Natural killer cell (primary cell): ENCODE measurements at regions not wholly inside any gene's neighbourhood (a gene's known extent, or its start where the extent isn't known, plus 50 kb on each side); places are given as distances from the start of the nearest gene placed in this dataset.

Source experiments
- ATAC-seq, 3 donors: fragments of 150-1000 bp in 2 of 3; fragments of 200-7000 bp in 1 of 3; cut with Tn5 transposase; 1 replicate in 1 of 3; 2 replicates in 2 of 3; pipeline ENCODE4 v1.10.0; 2021; ENCODE audit warnings: mild to moderate bottlenecking in 2 of 3, moderate library complexity in 2 of 3
- DNase-seq, 2 donors: peaks; one replicate each; pipeline versions ENCODE4 v3.0.0 to v3.0.0-alpha.2; 2013 to 2021; ENCODE audit warnings: mixed read lengths in 1 of 2
- H3K27ac ChIP-seq: one replicate; pipeline ENCODE4 v1.5.1; 2013; ENCODE audit warnings: mild to moderate bottlenecking, low read length
- H3K27me3 ChIP-seq: one replicate; pipeline ENCODE4 v1.6.1; 2013; ENCODE audit warnings: low read length; ENCODE audit not compliant: control insufficient read depth, insufficient read depth
- H3K36me3 ChIP-seq: one replicate; pipeline ENCODE4 v1.6.1; 2013; ENCODE audit warnings: low read length; ENCODE audit not compliant: control insufficient read depth, insufficient read depth
- H3K4me1 ChIP-seq: one replicate; pipeline ENCODE4 v1.6.1; 2013; ENCODE audit warnings: low read length; ENCODE audit not compliant: control insufficient read depth, insufficient read depth
- H3K4me3 ChIP-seq: one replicate; pipeline ENCODE4 v1.5.1; 2013; ENCODE audit warnings: low read length
- H3K9me3 ChIP-seq: one replicate; pipeline ENCODE4 v1.6.1; 2013; ENCODE audit warnings: low read length; ENCODE audit not compliant: control insufficient read depth, insufficient read depth
- H3K27ac Mint-ChIP-seq, 2 donors: one replicate each; pipeline ENCODE4 v1.8.0; 2022; ENCODE audit warnings: mild to moderate bottlenecking in 2 of 2, mixed read lengths in 2 of 2, moderate library complexity in 1 of 2
- H3K27me3 Mint-ChIP-seq, 2 donors: one replicate each; pipeline ENCODE4 v1.8.0; 2022; ENCODE audit warnings: low read depth in 2 of 2, mixed read lengths in 2 of 2
- H3K36me3 Mint-ChIP-seq: one replicate; pipeline ENCODE4 v1.8.0; 2022; ENCODE audit warnings: mixed read lengths
- H3K4me1 Mint-ChIP-seq, 2 donors: one replicate each; pipeline ENCODE4 v1.8.0; 2022; ENCODE audit warnings: mixed read lengths in 2 of 2
- H3K4me3 Mint-ChIP-seq: one replicate; pipeline ENCODE4 v1.8.0; 2022; ENCODE audit warnings: mild to moderate bottlenecking, moderate library complexity, mixed read lengths
- H3K9me3 Mint-ChIP-seq, 2 donors: one replicate each; pipeline ENCODE4 v1.8.0; 2022; ENCODE audit warnings: mixed read lengths in 2 of 2
- whole genome bisulfite sequencing: methylation state at CpG from one replicate; pipeline ENCODE4 v1.1.7; 2013; ENCODE audit warnings: missing lambda C conversion rate; ENCODE audit not compliant: insufficient coverage; 5-methylcytosine and 5-hydroxymethylcytosine counted together
- intact Hi-C: fragments of 100-400 bp; cut with micrococcal nuclease; formaldehyde crosslinking; loops from one replicate; pipeline ENCODE4 v1.14.2; 2022
- TF ChIP-seq, protein P1 (sequence below): fragments of 200-600 bp; IDR thresholded peaks from one replicate; pipeline ENCODE4 v1.8.0; 2022; ENCODE audit warnings: antibody characterized with exemption

- no peak for ATAC-seq
- Histone ChIP-seq H3K4me1 (peaks cover 19% of the 10 kb centered on the region), H3K27me3 (no peaks in the 10 kb centered on the region), H3K9me3 (no peaks in the 10 kb centered on the region), H3K36me3 (no peaks in the 10 kb centered on the region), H3K4me3 (no peak overlapping the region), H3K27ac (no peak overlapping the region)
- no peaks in the 10 kb centered on the region for H3K9me3 Mint-ChIP-seq
- intact Hi-C loops: no loop called here
- DNase-seq: no peak
- H3K36me3 Mint-ChIP-seq: no peaks in the 10 kb centered on the region
- H3K4me1 Mint-ChIP-seq: peaks cover 51 to 57% of the 10 kb centered on the region in 2 donors
- no peak overlapping the region for H3K27ac Mint-ChIP-seq
- no peak overlapping the region for H3K4me3 Mint-ChIP-seq
- 54% methylated on average over 4 of the region's 4 CpGs for WGBS
- H3K27me3 Mint-ChIP-seq: peaks cover 4 to 15% of the 10 kb centered on the region in 2 donors
- TF ChIP-seq, protein P1, sequence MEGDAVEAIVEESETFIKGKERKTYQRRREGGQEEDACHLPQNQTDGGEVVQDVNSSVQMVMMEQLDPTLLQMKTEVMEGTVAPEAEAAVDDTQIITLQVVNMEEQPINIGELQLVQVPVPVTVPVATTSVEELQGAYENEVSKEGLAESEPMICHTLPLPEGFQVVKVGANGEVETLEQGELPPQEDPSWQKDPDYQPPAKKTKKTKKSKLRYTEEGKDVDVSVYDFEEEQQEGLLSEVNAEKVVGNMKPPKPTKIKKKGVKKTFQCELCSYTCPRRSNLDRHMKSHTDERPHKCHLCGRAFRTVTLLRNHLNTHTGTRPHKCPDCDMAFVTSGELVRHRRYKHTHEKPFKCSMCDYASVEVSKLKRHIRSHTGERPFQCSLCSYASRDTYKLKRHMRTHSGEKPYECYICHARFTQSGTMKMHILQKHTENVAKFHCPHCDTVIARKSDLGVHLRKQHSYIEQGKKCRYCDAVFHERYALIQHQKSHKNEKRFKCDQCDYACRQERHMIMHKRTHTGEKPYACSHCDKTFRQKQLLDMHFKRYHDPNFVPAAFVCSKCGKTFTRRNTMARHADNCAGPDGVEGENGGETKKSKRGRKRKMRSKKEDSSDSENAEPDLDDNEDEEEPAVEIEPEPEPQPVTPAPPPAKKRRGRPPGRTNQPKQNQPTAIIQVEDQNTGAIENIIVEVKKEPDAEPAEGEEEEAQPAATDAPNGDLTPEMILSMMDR: no peak
Observed at GRCh38 chr20:40753472-40753871, 64.4 kb upstream of the MAFB start.

DNA sequence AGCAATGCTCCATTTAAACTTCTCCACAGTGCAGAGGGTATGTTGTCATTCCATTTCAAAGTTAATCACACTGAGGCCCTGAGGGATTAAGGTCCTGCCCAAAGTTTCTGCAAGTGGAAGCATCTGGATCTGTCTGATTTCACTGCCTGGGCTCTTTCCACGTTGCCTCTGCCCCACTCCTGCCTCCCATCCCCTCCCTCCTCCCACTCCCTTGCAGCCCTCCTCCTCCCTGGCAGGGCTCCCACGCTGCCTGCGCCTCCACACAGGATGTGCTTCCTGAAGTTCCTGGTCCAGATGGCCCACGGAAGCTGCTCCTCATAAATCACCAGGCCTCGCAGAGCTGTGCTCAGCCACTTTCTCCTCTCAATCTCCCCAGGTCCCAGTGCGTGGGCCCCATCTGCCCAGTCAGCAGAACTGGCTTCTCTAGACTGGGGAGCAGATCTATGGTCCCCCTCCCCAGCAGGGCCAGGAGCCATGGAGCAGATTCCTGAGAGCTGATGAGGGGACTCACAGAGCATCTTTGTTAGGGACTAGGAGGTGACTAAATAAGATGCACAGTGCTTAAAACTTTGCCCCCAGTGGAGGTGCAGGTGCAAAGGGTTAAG lies 65.4 kb upstream of the MAFB start:
- no peaks in the 10 kb centered on the region for H3K9me3 ChIP-seq
- H3K4me3 Mint-ChIP-seq: no peak overlapping the region
- intact Hi-C loops: no loop called here
- peaks cover 57% of the 10 kb centered on the region in 2 donors for H3K4me1 Mint-ChIP-seq
- H3K9me3 Mint-ChIP-seq: no peaks in the 10 kb centered on the region
- WGBS: 62% methylated on average over 6 of the region's 6 CpGs
- H3K27me3 Mint-ChIP-seq: peaks cover 2 to 7% of the 10 kb centered on the region in 2 donors
- H3K36me3 ChIP-seq: no peaks in the 10 kb centered on the region
- ATAC-seq: no peak
- H3K27me3 ChIP-seq: no peaks in the 10 kb centered on the region
- no peak overlapping the region for H3K4me3 ChIP-seq
- no peaks in the 10 kb centered on the region for H3K36me3 Mint-ChIP-seq
- H3K27ac Mint-ChIP-seq: no peak overlapping the region
- TF ChIP-seq, protein P1: no peak
- H3K4me1 ChIP-seq: peaks cover 19% of the 10 kb centered on the region
- H3K27ac ChIP-seq: no peak overlapping the region
- no peak for DNase-seq

- intact Hi-C loops: no loop called here
- ATAC-seq (peak; percentile 47 to 73 (median 66)), DNase-seq (peak in 1 of 2 donors; percentile 54)
- Histone ChIP-seq H3K9me3 (no peaks in the 10 kb centered on the region), H3K36me3 (no peaks in the 10 kb centered on the region), H3K4me1 (peaks cover 24% of the 10 kb centered on the region), H3K4me3 (no peak overlapping the region), H3K27me3 (no peaks in the 10 kb centered on the region), H3K27ac (peak overlapping the region; percentile 38)
- Mint-ChIP-seq H3K9me3 (no peaks in the 10 kb centered on the region), H3K4me1 (peaks cover 57 to 61% of the 10 kb centered on the region in 2 donors), H3K36me3 (no peaks in the 10 kb centered on the region), H3K27me3 (peaks cover 2 to 7% of the 10 kb centered on the region in 2 donors), H3K4me3 (peak overlapping the region; percentile 65), H3K27ac (peak overlapping the region; percentile 8 to 80)
- TF ChIP-seq, protein P1: no peak
Observed at GRCh38 chr20:40757087-40757486, 68.1 kb upstream of the MAFB start.

DNA sequence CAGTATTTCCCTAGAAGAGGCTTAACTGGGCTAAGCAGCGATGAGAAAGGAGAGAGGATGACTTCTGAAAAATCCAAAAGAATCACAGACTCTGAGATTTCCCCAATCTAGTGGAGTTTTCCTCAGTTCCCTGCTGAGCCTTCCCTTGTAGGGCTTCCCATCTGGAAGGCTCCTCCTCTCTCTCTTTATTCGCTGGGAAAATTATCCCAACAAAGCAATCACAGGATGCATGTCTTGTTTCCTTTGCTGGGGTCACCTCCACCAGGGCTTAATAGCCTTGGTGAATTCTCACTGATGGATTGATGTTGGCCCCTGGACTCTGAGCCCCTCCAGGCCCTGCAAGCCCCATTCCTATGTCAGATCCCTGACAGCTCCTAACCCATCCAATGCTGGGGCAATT lies 69.8 kb upstream of the MAFB start:
- H3K27ac Mint-ChIP-seq: peak overlapping the region in 1 of 2 donors; percentile 80
- H3K27me3 ChIP-seq: no peaks in the 10 kb centered on the region
- H3K9me3 ChIP-seq: no peaks in the 10 kb centered on the region
- TF ChIP-seq, protein P1: no peak
- H3K4me1 Mint-ChIP-seq: peaks cover 48% of the 10 kb centered on the region in 2 donors
- H3K27me3 Mint-ChIP-seq: no peaks in the 10 kb centered on the region
- H3K36me3 ChIP-seq: no peaks in the 10 kb centered on the region
- H3K36me3 Mint-ChIP-seq: no peaks in the 10 kb centered on the region
- no peak overlapping the region for H3K27ac ChIP-seq
- WGBS: 96% methylated on average over 2 of the region's 2 CpGs
- peaks cover 24% of the 10 kb centered on the region for H3K4me1 ChIP-seq
- DNase-seq: no peak
- H3K9me3 Mint-ChIP-seq: no peaks in the 10 kb centered on the region
- no peak for ATAC-seq
- no peak overlapping the region for H3K4me3 Mint-ChIP-seq
- H3K4me3 ChIP-seq: no peak overlapping the region
- intact Hi-C loops: no loop called here
